HCT116 (cell line): ENCODE measurements at regions not wholly inside any gene's neighbourhood (a gene's known extent, or its start where the extent isn't known, plus 50 kb on each side); places are given as distances from the start of the nearest gene placed in this dataset.

Experiments
- ATAC-seq: fragments of 200-7000 bp; cut with Tn5 transposase; 2 replicates; pipeline ENCODE4 v1.9.1; 2020; ENCODE audit warnings: mild to moderate bottlenecking, moderate library complexity
- BruUV-seq: library from RNA; stranded (reverse); fragments of 400-500 nt; replicated peaks from 2 replicates; lab custom pipeline; 2021; lab: Mats Ljungman, UMichigan
- CTCF ChIA-PET: fragments of 300-600 bp; sonication (Branson Sonifier 250); formaldehyde crosslinking; loops from one replicate; lab custom pipeline; 2021; ENCODE audit warnings: antibody characterized with exemption; lab: Charles Lee
- POLR2A ChIA-PET: fragments of 300-600, 350-600 bp; sonication (Branson Sonifier 250); formaldehyde crosslinking; loops from one replicate; lab custom pipeline; 2021; ENCODE audit warnings: antibody characterized with exemption; lab: Charles Lee
- RAD21 ChIA-PET, 2 experiments: fragments of 300-600 bp; sonication (Branson Sonifier 250); formaldehyde crosslinking; loops; one replicate each; lab custom pipeline; 2023; ENCODE audit warnings: low total read pairs in 2 of 2; ENCODE audit not compliant: uncharacterized antibody in 2 of 2, unreplicated experiment in 2 of 2, low non-redundant PET in 1 of 2; lab: Charles Lee
- DNase-seq: peaks from one replicate; pipeline ENCODE4 v3.0.0-alpha.2; 2010; ENCODE audit warnings: low read depth, low spot score
- H2AFZ ChIP-seq: fragments of 200-600 bp; shearing (Covaris generic), sonication (generic); 2 replicates; pipeline ENCODE4 v1.6.1; 2017; ENCODE audit warnings: low read depth, mixed run types, mixed read lengths, antibody characterized with exemption, low read length; ENCODE audit not compliant: poor library complexity, severe bottlenecking
- H3K27ac ChIP-seq: 2 replicates; pipeline ENCODE4 v1.5.1; 2012; ENCODE audit warnings: low read depth, low read length
- H3K27me3 ChIP-seq: fragments of 200-600 bp; sonication (generic); 2 replicates; pipeline ENCODE4 v1.6.1; 2016; ENCODE audit warnings: mixed run types, low read length, mixed read lengths; ENCODE audit not compliant: insufficient read depth
- H3K36me3 ChIP-seq, 2 experiments: fragments of 200-500 bp in 1 of 2; fragments of 200-600 bp in 1 of 2; sonication (Bioruptor generic) in 1 of 2; sonication (generic) in 1 of 2; 2 replicates each; pipeline versions ENCODE4 v1.5.1 to v1.6.1; 2014 to 2016; ENCODE audit warnings: low read length in 2 of 2, inconsistent platforms in 1 of 2, mixed read lengths in 1 of 2, mixed run types in 1 of 2; ENCODE audit not compliant: insufficient read depth in 2 of 2, control insufficient read depth in 1 of 2
- H3K4me1 ChIP-seq, 2 experiments: fragments of 200-600 bp in 1 of 2; sonication (generic) in 1 of 2; 2 replicates each; pipeline versions ENCODE4 v1.5.1 to v1.6.1; 2012 to 2017; ENCODE audit warnings: low read length in 2 of 2, inconsistent platforms in 1 of 2, mild to moderate bottlenecking in 1 of 2, mixed read lengths in 1 of 2, mixed run types in 1 of 2, moderate library complexity in 1 of 2; ENCODE audit not compliant: insufficient read depth in 2 of 2, control insufficient read depth in 1 of 2
- H3K4me2 ChIP-seq: fragments of 200-600 bp; sonication (generic); 2 replicates; pipeline ENCODE4 v1.6.1; 2017; ENCODE audit warnings: mixed run types, low read length, mixed read lengths
- H3K4me3 ChIP-seq, 2 experiments: fragments of 200-600 bp in 1 of 2; sonication (generic) in 1 of 2; replicated peaks in 1 of 2; 2 replicates each; pipeline ENCODE4 v1.5.1; 2011 to 2016; ENCODE audit warnings: low read length in 2 of 2, control low read depth in 1 of 2, low read depth in 1 of 2, mild to moderate bottlenecking in 1 of 2, mixed read lengths in 1 of 2, mixed run types in 1 of 2
- H3K79me2 ChIP-seq: fragments of 200-600 bp; sonication (generic); 2 replicates; pipeline ENCODE4 v1.6.1; 2017; ENCODE audit warnings: mild to moderate bottlenecking, mixed run types, low read length, moderate library complexity, mixed read lengths; ENCODE audit not compliant: insufficient read depth
- H3K9ac ChIP-seq: fragments of 200-600 bp; sonication (generic); 2 replicates; pipeline ENCODE4 v1.6.1; 2016; ENCODE audit warnings: low read length, mixed read lengths
- H3K9me2 ChIP-seq: fragments of 200-600 bp; sonication (generic), shearing (Covaris generic); 2 replicates; pipeline ENCODE4 v1.6.1; 2017; ENCODE audit warnings: mixed run types, mild to moderate bottlenecking, moderate library complexity; ENCODE audit not compliant: insufficient read depth
- H3K9me3 ChIP-seq, 2 experiments: fragments of 200-500 bp in 1 of 2; fragments of 200-600 bp in 1 of 2; sonication (Bioruptor generic) in 1 of 2; sonication (generic) in 1 of 2; 2 replicates each; pipeline ENCODE4 v1.6.1; 2014 to 2017; ENCODE audit warnings: low read length in 2 of 2, mixed read lengths in 2 of 2, inconsistent platforms in 1 of 2, low read depth in 1 of 2, mild to moderate bottlenecking in 1 of 2, mixed run types in 1 of 2, moderate library complexity in 1 of 2; ENCODE audit not compliant: control insufficient read depth in 1 of 2, insufficient read depth in 1 of 2
- H4K20me1 ChIP-seq: fragments of 200-600 bp; sonication (generic), shearing (Covaris generic); 2 replicates; pipeline ENCODE4 v1.6.1; 2017; ENCODE audit warnings: mixed run types, mild to moderate bottlenecking, moderate library complexity; ENCODE audit not compliant: insufficient read depth
- CBX3 ChIP-seq: IDR thresholded peaks from 2 replicates; pipeline ENCODE4 v1.6.1; 2012; ENCODE audit warnings: low read depth
- EGR1 ChIP-seq: IDR thresholded peaks from 2 replicates; pipeline ENCODE4 v1.6.1; 2012; ENCODE audit warnings: low read depth
- ELF1 ChIP-seq: IDR thresholded peaks from 2 replicates; pipeline ENCODE4 v1.6.1; 2012; ENCODE audit warnings: low read depth, borderline replicate concordance
- EZH2 ChIP-seq: fragments of 200-600 bp; sonication (generic); IDR thresholded peaks from 2 replicates; pipeline ENCODE4 v1.6.1; 2017; ENCODE audit warnings: antibody characterized with exemption, mixed run types
- FOSL1 ChIP-seq: IDR thresholded peaks from 2 replicates; pipeline ENCODE4 v1.6.1; 2012; ENCODE audit warnings: low read depth
- JUND ChIP-seq: IDR thresholded peaks from 2 replicates; pipeline ENCODE4 v1.6.1; 2012
- POLR2A ChIP-seq: IDR thresholded peaks from 2 replicates; pipeline ENCODE4 v1.7.0; 2011; ENCODE audit warnings: borderline replicate concordance; ENCODE audit not compliant: insufficient read depth, insufficient read length; ENCODE audit errors: extremely low read depth
- POLR2AphosphoS5 ChIP-seq: IDR thresholded peaks from 2 replicates; pipeline ENCODE4 v1.6.1; 2011; ENCODE audit warnings: mild to moderate bottlenecking, low read depth, low read length, moderate library complexity
- RAD21 ChIP-seq: IDR thresholded peaks from 2 replicates; pipeline ENCODE4 v1.6.1; 2012; ENCODE audit warnings: low read depth, mild to moderate bottlenecking
- SIN3A ChIP-seq: IDR thresholded peaks from 2 replicates; pipeline ENCODE4 v1.6.1; 2012; ENCODE audit warnings: low read depth
- SP1 ChIP-seq: IDR thresholded peaks from 2 replicates; pipeline ENCODE4 v1.6.1; 2012; ENCODE audit warnings: low read depth
- SRF ChIP-seq: IDR thresholded peaks from 2 replicates; pipeline ENCODE4 v1.6.1; 2012; ENCODE audit warnings: low read depth
- TCF7L2 ChIP-seq: IDR thresholded peaks from 2 replicates; pipeline ENCODE4 v1.7.0; 2011; ENCODE audit warnings: borderline replicate concordance, inconsistent platforms; ENCODE audit not compliant: insufficient read depth, insufficient read length; ENCODE audit errors: extremely low read depth
- YY1 ChIP-seq: IDR thresholded peaks from 2 replicates; pipeline ENCODE4 v1.6.1; 2011; ENCODE audit warnings: low read length, low read depth, moderate library complexity, mild to moderate bottlenecking; ENCODE audit not compliant: insufficient replicate concordance; ENCODE audit errors: extremely low read depth
- ZNF274 ChIP-seq: fragments of 200-500 bp; sonication (Bioruptor generic); IDR thresholded peaks from 2 replicates; pipeline ENCODE4 v1.6.1; 2014; ENCODE audit warnings: mild to moderate bottlenecking, low read depth, low read length, inconsistent platforms
- intact Hi-C: fragments of 100-400 bp; cut with micrococcal nuclease; formaldehyde crosslinking; loops from 2 replicates; pipeline ENCODE4 v1.10.0; 2022
- TF ChIP-seq, protein P1 (sequence below): IDR thresholded peaks from 2 replicates; pipeline ENCODE4 v1.6.1; 2012
- TF ChIP-seq, protein P2 (sequence below): IDR thresholded peaks from 2 replicates; pipeline ENCODE4 v1.6.1; 2012; ENCODE audit warnings: low read depth
- TF ChIP-seq, protein P3 (sequence below): IDR thresholded peaks from 2 replicates; pipeline ENCODE4 v1.6.1; 2012
- TF ChIP-seq, protein P4 (sequence below), 3 experiments: fragments of 200-600 bp in 1 of 3; sonication (generic) in 1 of 3; IDR thresholded peaks in 2 of 3; conservative IDR thresholded peaks in 1 of 3; 2 replicates each; pipeline ENCODE4 v1.5.1; 2012 to 2017; ENCODE audit warnings: low read depth in 2 of 3, low read length in 2 of 3, antibody characterized with exemption in 1 of 3, borderline replicate concordance in 1 of 3, control low read depth in 1 of 3, mild to moderate bottlenecking in 1 of 3, mixed read lengths in 1 of 3, mixed run types in 1 of 3, moderate library complexity in 1 of 3; ENCODE audit not compliant: insufficient read depth in 1 of 3
- TF ChIP-seq, protein P5 (sequence below): IDR thresholded peaks from 2 replicates; pipeline ENCODE4 v1.6.1; 2011; ENCODE audit warnings: mild to moderate bottlenecking, low read length, moderate library complexity; ENCODE audit not compliant: insufficient replicate concordance; ENCODE audit errors: extremely low read depth

DNA sequence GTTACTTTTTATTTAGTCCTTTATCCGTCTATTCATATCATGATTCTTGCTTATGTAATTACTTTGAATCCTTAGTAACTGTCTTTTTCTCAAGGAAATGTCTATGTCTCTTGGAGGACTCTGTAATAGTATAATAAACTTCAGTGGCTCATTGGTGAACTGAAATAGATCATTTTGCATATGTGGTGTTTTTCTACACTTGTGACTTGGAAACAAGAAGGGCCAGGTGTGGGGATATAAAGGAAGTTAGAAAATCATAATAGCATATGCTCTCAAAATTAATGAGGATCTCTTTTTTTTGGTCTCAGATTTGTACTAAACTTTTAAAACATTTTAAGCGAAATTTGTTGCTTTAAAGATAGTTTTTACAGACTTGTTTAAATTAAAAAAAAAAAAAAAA is 453.0 kb upstream of the CDH20 start:
- Histone ChIP-seq H3K9me3 (no peaks in the 10 kb centered on the region), H3K4me2 (no peak overlapping the region), H3K36me3 (no peaks in the 10 kb centered on the region), H3K9ac (no peak overlapping the region), H3K4me1 (no peaks in the 10 kb centered on the region), H3K9me2 (no peaks in the 10 kb centered on the region), H4K20me1 (no peaks in the 10 kb centered on the region), H3K27me3 (no peaks in the 10 kb centered on the region), H3K27ac (no peak overlapping the region), H3K4me3 (no peak overlapping the region), H3K79me2 (no peaks in the 10 kb centered on the region), H2AFZ (no peak overlapping the region)
- POLR2A ChIA-PET = no interaction called here
- BruUV-seq = no TSS peak
- CTCF ChIA-PET = no interaction called here
- RAD21 ChIA-PET = no interaction called here
- ATAC-seq (no peak), DNase-seq (no peak)
- intact Hi-C loops = no loop called here
- TF ChIP-seq POLR2AphosphoS5 (no peak), SP1 (no peak), POLR2A (no peak), SRF (no peak), EGR1 (no peak), FOSL1 (no peak), ELF1 (no peak), ZNF274 (no peak), EZH2 (no peak), YY1 (no peak), JUND (no peak), RAD21 (no peak), SIN3A (no peak), TCF7L2 (no peak), CBX3 (no peak)
- TF ChIP-seq, protein P1, sequence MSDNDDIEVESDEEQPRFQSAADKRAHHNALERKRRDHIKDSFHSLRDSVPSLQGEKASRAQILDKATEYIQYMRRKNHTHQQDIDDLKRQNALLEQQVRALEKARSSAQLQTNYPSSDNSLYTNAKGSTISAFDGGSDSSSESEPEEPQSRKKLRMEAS = no peak
- TF ChIP-seq, protein P2, sequence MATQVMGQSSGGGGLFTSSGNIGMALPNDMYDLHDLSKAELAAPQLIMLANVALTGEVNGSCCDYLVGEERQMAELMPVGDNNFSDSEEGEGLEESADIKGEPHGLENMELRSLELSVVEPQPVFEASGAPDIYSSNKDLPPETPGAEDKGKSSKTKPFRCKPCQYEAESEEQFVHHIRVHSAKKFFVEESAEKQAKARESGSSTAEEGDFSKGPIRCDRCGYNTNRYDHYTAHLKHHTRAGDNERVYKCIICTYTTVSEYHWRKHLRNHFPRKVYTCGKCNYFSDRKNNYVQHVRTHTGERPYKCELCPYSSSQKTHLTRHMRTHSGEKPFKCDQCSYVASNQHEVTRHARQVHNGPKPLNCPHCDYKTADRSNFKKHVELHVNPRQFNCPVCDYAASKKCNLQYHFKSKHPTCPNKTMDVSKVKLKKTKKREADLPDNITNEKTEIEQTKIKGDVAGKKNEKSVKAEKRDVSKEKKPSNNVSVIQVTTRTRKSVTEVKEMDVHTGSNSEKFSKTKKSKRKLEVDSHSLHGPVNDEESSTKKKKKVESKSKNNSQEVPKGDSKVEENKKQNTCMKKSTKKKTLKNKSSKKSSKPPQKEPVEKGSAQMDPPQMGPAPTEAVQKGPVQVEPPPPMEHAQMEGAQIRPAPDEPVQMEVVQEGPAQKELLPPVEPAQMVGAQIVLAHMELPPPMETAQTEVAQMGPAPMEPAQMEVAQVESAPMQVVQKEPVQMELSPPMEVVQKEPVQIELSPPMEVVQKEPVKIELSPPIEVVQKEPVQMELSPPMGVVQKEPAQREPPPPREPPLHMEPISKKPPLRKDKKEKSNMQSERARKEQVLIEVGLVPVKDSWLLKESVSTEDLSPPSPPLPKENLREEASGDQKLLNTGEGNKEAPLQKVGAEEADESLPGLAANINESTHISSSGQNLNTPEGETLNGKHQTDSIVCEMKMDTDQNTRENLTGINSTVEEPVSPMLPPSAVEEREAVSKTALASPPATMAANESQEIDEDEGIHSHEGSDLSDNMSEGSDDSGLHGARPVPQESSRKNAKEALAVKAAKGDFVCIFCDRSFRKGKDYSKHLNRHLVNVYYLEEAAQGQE = no peak
- TF ChIP-seq, protein P3, sequence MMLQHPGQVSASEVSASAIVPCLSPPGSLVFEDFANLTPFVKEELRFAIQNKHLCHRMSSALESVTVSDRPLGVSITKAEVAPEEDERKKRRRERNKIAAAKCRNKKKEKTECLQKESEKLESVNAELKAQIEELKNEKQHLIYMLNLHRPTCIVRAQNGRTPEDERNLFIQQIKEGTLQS = no peak
- TF ChIP-seq, protein P4, sequence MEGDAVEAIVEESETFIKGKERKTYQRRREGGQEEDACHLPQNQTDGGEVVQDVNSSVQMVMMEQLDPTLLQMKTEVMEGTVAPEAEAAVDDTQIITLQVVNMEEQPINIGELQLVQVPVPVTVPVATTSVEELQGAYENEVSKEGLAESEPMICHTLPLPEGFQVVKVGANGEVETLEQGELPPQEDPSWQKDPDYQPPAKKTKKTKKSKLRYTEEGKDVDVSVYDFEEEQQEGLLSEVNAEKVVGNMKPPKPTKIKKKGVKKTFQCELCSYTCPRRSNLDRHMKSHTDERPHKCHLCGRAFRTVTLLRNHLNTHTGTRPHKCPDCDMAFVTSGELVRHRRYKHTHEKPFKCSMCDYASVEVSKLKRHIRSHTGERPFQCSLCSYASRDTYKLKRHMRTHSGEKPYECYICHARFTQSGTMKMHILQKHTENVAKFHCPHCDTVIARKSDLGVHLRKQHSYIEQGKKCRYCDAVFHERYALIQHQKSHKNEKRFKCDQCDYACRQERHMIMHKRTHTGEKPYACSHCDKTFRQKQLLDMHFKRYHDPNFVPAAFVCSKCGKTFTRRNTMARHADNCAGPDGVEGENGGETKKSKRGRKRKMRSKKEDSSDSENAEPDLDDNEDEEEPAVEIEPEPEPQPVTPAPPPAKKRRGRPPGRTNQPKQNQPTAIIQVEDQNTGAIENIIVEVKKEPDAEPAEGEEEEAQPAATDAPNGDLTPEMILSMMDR (IDR thresholded peaks at IDR 0.05 in 2 of 3, conservative IDR thresholded peaks at IDR 0.05 in 1 of 3; ENCODE audit: borderline replicate concordance in 1 of 3, insufficient read depth in 1 of 3, low read depth in 2 of 3, low read length in 2 of 3) = no peak
- TF ChIP-seq, protein P5, sequence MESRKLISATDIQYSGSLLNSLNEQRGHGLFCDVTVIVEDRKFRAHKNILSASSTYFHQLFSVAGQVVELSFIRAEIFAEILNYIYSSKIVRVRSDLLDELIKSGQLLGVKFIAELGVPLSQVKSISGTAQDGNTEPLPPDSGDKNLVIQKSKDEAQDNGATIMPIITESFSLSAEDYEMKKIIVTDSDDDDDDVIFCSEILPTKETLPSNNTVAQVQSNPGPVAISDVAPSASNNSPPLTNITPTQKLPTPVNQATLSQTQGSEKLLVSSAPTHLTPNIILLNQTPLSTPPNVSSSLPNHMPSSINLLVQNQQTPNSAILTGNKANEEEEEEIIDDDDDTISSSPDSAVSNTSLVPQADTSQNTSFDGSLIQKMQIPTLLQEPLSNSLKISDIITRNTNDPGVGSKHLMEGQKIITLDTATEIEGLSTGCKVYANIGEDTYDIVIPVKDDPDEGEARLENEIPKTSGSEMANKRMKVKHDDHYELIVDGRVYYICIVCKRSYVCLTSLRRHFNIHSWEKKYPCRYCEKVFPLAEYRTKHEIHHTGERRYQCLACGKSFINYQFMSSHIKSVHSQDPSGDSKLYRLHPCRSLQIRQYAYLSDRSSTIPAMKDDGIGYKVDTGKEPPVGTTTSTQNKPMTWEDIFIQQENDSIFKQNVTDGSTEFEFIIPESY = no peak
